ENCODE measurements at regions not wholly inside any gene's neighbourhood (a gene's known extent, or its start where the extent isn't known, plus 50 kb on each side); places are given as distances from the start of the nearest gene placed in this dataset.

DNA sequence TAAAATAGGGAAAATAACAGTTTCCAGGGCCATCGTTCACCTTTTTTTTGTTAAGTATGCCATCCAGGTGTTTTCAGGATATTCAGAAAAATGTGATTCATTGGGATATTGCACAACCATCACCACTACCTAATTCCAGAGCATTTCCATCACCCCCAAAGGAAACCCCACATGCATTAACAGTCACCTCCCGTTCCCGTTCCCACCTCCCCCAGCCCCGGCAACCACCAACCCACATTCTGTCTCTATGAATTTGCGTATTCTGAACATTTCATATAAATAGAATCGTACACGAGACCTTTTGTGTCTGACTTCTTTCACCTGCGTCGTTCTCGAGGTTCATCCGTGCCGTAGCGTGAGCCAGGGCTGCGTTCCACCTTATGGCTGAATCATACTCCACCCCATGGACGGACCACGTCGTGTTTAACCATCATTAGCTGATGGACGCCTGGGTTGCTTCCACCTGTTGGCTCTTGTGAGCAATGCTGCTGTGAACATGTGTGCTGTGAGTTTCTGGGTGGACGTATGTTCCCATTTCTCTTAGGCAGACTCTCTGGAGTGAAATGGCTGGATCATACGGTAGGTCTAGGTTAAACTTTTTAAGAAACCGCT lies 51.0 kb upstream of the NCOR2 start:
- Histone ChIP-seq H3K9me2 (replicated peaks; ENCODE audit: control insufficient read depth, low read length) (no peaks in the 10 kb centered on the region), H3K4me1 (ENCODE audit: control insufficient read depth, low read length) (no peaks in the 10 kb centered on the region), H3K4me3 (ENCODE audit: low read length) (no peak overlapping the region), H4K20me1 (ENCODE audit: control insufficient read depth, insufficient read depth, low read depth, low read length) (no peaks in the 10 kb centered on the region), H3F3A (ENCODE audit: control insufficient read depth, insufficient read depth) (no peaks in the 10 kb centered on the region), H3K4me2 (ENCODE audit: low read length) (no peak overlapping the region), H3K36me3 (ENCODE audit: control insufficient read depth, low read length) (no peaks in the 10 kb centered on the region), H3K79me2 (ENCODE audit: control insufficient read depth, low read length) (no peaks in the 10 kb centered on the region), H3K27ac (ENCODE audit: low read depth, low read length) (no peak overlapping the region), H3K9me3 (ENCODE audit: control insufficient read depth, insufficient read depth, low read length) (no peaks in the 10 kb centered on the region), H3K27me3 (ENCODE audit: control insufficient read depth, low read length) (peaks cover 25% of the 10 kb centered on the region)
- TF ChIP-seq, protein P1, sequence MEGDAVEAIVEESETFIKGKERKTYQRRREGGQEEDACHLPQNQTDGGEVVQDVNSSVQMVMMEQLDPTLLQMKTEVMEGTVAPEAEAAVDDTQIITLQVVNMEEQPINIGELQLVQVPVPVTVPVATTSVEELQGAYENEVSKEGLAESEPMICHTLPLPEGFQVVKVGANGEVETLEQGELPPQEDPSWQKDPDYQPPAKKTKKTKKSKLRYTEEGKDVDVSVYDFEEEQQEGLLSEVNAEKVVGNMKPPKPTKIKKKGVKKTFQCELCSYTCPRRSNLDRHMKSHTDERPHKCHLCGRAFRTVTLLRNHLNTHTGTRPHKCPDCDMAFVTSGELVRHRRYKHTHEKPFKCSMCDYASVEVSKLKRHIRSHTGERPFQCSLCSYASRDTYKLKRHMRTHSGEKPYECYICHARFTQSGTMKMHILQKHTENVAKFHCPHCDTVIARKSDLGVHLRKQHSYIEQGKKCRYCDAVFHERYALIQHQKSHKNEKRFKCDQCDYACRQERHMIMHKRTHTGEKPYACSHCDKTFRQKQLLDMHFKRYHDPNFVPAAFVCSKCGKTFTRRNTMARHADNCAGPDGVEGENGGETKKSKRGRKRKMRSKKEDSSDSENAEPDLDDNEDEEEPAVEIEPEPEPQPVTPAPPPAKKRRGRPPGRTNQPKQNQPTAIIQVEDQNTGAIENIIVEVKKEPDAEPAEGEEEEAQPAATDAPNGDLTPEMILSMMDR (IDR thresholded peaks at IDR 0.05; ENCODE audit: low read depth, low read length, poor library complexity, severe bottlenecking) = no peak
- TF ChIP-seq EZH2phosphoT487 (IDR thresholded peaks at IDR 0.05; ENCODE audit: borderline replicate concordance, low read length) = no peak

DNA sequence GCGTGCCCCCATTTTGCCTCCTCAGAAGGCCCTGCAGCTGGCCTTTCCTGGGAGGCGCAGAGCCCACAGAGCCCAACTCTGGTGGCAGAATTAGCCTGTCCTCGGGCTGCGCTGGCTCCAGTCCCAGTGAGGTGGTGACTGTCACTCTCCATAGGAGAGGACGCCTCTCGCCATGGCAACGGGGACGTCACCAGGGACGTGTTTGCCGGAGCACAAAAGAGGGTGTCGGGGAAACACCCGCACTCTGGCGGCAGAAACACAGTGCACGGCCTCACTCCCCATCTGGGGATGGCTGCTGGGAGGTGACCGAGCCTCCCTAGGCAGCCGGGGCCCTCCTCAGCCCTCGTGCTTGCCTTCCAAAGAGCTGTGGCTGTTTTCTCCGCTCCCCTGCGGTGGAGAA lies 50.2 kb upstream of the NCOR2 start:
- no peaks in the 10 kb centered on the region for H3K4me1 ChIP-seq (ENCODE audit: control insufficient read depth, low read length)
- H3F3A ChIP-seq (ENCODE audit: control insufficient read depth, insufficient read depth) = no peaks in the 10 kb centered on the region
- no peak overlapping the region for H3K4me2 ChIP-seq (ENCODE audit: low read length)
- no peaks in the 10 kb centered on the region for H4K20me1 ChIP-seq (ENCODE audit: control insufficient read depth, insufficient read depth, low read depth, low read length)
- no peaks in the 10 kb centered on the region for H3K9me2 ChIP-seq (replicated peaks; ENCODE audit: control insufficient read depth, low read length)
- TF ChIP-seq EZH2phosphoT487 (IDR thresholded peaks at IDR 0.05; ENCODE audit: borderline replicate concordance, low read length) = no peak
- TF ChIP-seq, protein P1 (IDR thresholded peaks at IDR 0.05; ENCODE audit: low read depth, low read length, poor library complexity, severe bottlenecking) = no peak
- peaks cover 28% of the 10 kb centered on the region for H3K27me3 ChIP-seq (ENCODE audit: control insufficient read depth, low read length)
- H3K36me3 ChIP-seq (ENCODE audit: control insufficient read depth, low read length) = no peaks in the 10 kb centered on the region
- H3K27ac ChIP-seq (ENCODE audit: low read depth, low read length) = no peak overlapping the region
- no peak overlapping the region for H3K4me3 ChIP-seq (ENCODE audit: low read length)
- no peaks in the 10 kb centered on the region for H3K9me3 ChIP-seq (ENCODE audit: control insufficient read depth, insufficient read depth, low read length)
- H3K79me2 ChIP-seq (ENCODE audit: control insufficient read depth, low read length) = no peaks in the 10 kb centered on the region

Measured in DOHH2 (cell line).